Femur (tissue), 1 donor: ENCODE measurements at regions not wholly inside any gene's neighbourhood (a gene's known extent, or its start where the extent isn't known, plus 50 kb on each side); places are given as distances from the start of the nearest gene placed in this dataset.

ENCODE experiments used
- DNase-seq: peaks from one replicate; pipeline ENCODE4 v3.0.0-alpha.2; 2017

GRCh38 chr16:51953286-51953985, 593.5 kb downstream of the TOX3 start:
- DNase-seq = no peak

- DNase-seq = no peak
These were observed 594.4 kb downstream of the TOX3 start for GRCh38 chr16:51952500-51952899.

- no peak for DNase-seq
These were observed 595.2 kb downstream of the TOX3 start for GRCh38 chr16:51951668-51952298.

GRCh38 chr16:51950118-51950780, 596.7 kb downstream of the TOX3 start:
- no peak for DNase-seq

- no peak for DNase-seq
These were observed 597.7 kb downstream of the TOX3 start for GRCh38 chr16:51949282-51949681.

- DNase-seq = no peak
These were observed 605.5 kb downstream of the TOX3 start for GRCh38 chr16:51941412-51941811.

- no peak for DNase-seq
These were observed 606.8 kb downstream of the TOX3 start for GRCh38 chr16:51940183-51940582.

- DNase-seq = no peak
These were observed 607.5 kb downstream of the TOX3 start for GRCh38 chr16:51939378-51939871.

- no peak for DNase-seq
These were observed 608.1 kb downstream of the TOX3 start for GRCh38 chr16:51938861-51939260.

- no peak for DNase-seq
These were observed 609.2 kb downstream of the TOX3 start for GRCh38 chr16:51937771-51938170.

GRCh38 chr16:51936846-51937245, 610.1 kb downstream of the TOX3 start:
- DNase-seq = no peak

- DNase-seq = no peak
These were observed 614.6 kb downstream of the TOX3 start for GRCh38 chr16:51932317-51932716.

GRCh38 chr16:51931653-51932052, 615.3 kb downstream of the TOX3 start:
- DNase-seq = no peak

GRCh38 chr16:51924744-51925143, 622.2 kb downstream of the TOX3 start:
- DNase-seq = no peak

- DNase-seq = no peak
These were observed 624.5 kb downstream of the TOX3 start for GRCh38 chr16:51922476-51922875.

- DNase-seq = no peak
These were observed 627.2 kb downstream of the TOX3 start for GRCh38 chr16:51919736-51920135.

- no peak for DNase-seq
These were observed 630.1 kb downstream of the TOX3 start for GRCh38 chr16:51916814-51917213.

GRCh38 chr16:51916231-51916630, 630.7 kb downstream of the TOX3 start:
- DNase-seq = no peak

- no peak for DNase-seq
These were observed 639.3 kb downstream of the TOX3 start for GRCh38 chr16:51907680-51908079.

- DNase-seq = no peak
These were observed 646.6 kb downstream of the TOX3 start for GRCh38 chr16:51900221-51900780.

- DNase-seq = no peak
These were observed 648.1 kb downstream of the TOX3 start for GRCh38 chr16:51898872-51899271.

GRCh38 chr16:51896013-51896412, 650.9 kb downstream of the TOX3 start:
- DNase-seq = no peak

- DNase-seq = no peak
These were observed 654.5 kb downstream of the TOX3 start for GRCh38 chr16:51892293-51893007.
